Ovary (tissue), 7 donors: ENCODE measurements at regions not wholly inside any gene's neighbourhood (a gene's known extent, or its start where the extent isn't known, plus 50 kb on each side); places are given as distances from the start of the nearest gene placed in this dataset.

Experiments used
- DNase-seq, 5 donors: peaks; one replicate each; pipeline ENCODE4 v3.0.0-alpha.2; 2019 to 2020
- H3K27ac ChIP-seq, 2 donors: fragments of 200-600 bp; one replicate each; pipeline versions ENCODE4 v1.5.1 to v1.8.0; 2019 to 2022
- H3K27me3 ChIP-seq: fragments of 200-600 bp; one replicate; pipeline ENCODE4 v1.8.0; 2022
- H3K36me3 ChIP-seq: fragments of 200-600 bp; sonication (generic); one replicate; pipeline ENCODE4 v1.5.1; 2019
- H3K4me1 ChIP-seq: one replicate; pipeline ENCODE4 v1.8.1; 2013; ENCODE audit warnings: mild to moderate bottlenecking, moderate library complexity; ENCODE audit not compliant: insufficient read depth
- H3K4me3 ChIP-seq: fragments of 200-600 bp; sonication (generic); one replicate; pipeline ENCODE4 v1.5.1; 2017
- H3K9me3 ChIP-seq, 2 donors: fragments of 200-600 bp in 1 of 2; sonication (generic) in 1 of 2; one replicate each; pipeline versions ENCODE4 v1.5.1 to v1.8.1; 2013 to 2019; ENCODE audit warnings: mild to moderate bottlenecking in 1 of 2, moderate library complexity in 1 of 2
- CTCF ChIP-seq, 3 donors: fragments of 450-650 bp in 2 of 3; fragments of 200-600 bp in 1 of 3; IDR thresholded peaks; one replicate each; pipeline versions ENCODE4 v1.5.1 to v1.8.0; 2016 to 2022; ENCODE audit warnings: antibody characterized with exemption in 3 of 3, mild to moderate bottlenecking in 1 of 3
- EP300 ChIP-seq: sonication (generic); formaldehyde crosslinking; IDR thresholded peaks from one replicate; pipeline ENCODE4 v1.6.1; 2017; ENCODE audit warnings: antibody characterized with exemption
- POLR2A ChIP-seq: fragments of 450-650 bp; IDR thresholded peaks from one replicate; pipeline ENCODE4 v1.6.1; 2017; ENCODE audit warnings: antibody characterized with exemption, mild to moderate bottlenecking, moderate library complexity
- WGBS, 3 donors: extraction: QIAGEN DNeasy Blood & Tissue Kit in 1 of 3; methylation state at CpG; one replicate each; pipeline versions ENCODE4 v1.1.5 to v1.1.7; 2013 to 2017; 5-methylcytosine and 5-hydroxymethylcytosine counted together
- intact Hi-C, 4 donors: fragments of 100-400 bp; cut with DNase I; formaldehyde crosslinking; loops; one replicate each; pipeline versions ENCODE4 v1.11.0 to v1.15.1; 2022 to 2023
- donor health status: DM: no; HTN: no; CAD: no; lungs with moderate emphysema.
- donor health status: DM: no; HTN: no; CAD: no.
- donor health status: Bipolar disorder and iron deficiency.
- donor health status: DM: no; HTN: no; CAD: no.
- donor health status: DM: yes; HTN: yes; CAD: no.

GRCh38 chr10:31593124-31593523, 274.1 kb downstream of the ZEB1 start:
- Histone ChIP-seq H3K36me3 (no peaks in the 10 kb centered on the region), H3K9me3 (no peaks in the 10 kb centered on the region), H3K4me3 (no peak overlapping the region), H3K27me3 (no peaks in the 10 kb centered on the region), H3K27ac (no peak overlapping the region), H3K4me1 (no peaks in the 10 kb centered on the region)
- intact Hi-C loops: no loop called here
- TF ChIP-seq POLR2A (no peak), CTCF (IDR thresholded peaks at IDR 0.05) (no peak), EP300 (no peak)
- WGBS, 3 donors: 90 to 94% (median 92%) methylated on average over 2 of the region's 2 CpGs
- no peak for DNase-seq

GRCh38 chr10:31591569-31591968, 272.6 kb downstream of the ZEB1 start:
- H3K27me3 ChIP-seq: no peaks in the 10 kb centered on the region
- H3K27ac ChIP-seq: no peak overlapping the region
- H3K4me3 ChIP-seq: no peak overlapping the region
- DNase-seq: no peak
- intact Hi-C loops: no loop called here
- H3K4me1 ChIP-seq: no peaks in the 10 kb centered on the region
- H3K9me3 ChIP-seq: no peaks in the 10 kb centered on the region
- H3K36me3 ChIP-seq: no peaks in the 10 kb centered on the region
- no peak for TF ChIP-seq CTCF (IDR thresholded peaks at IDR 0.05)
- TF ChIP-seq EP300: no peak
- no peak for TF ChIP-seq POLR2A

- Histone ChIP-seq H3K27me3 (no peaks in the 10 kb centered on the region), H3K4me3 (no peak overlapping the region), H3K9me3 (no peaks in the 10 kb centered on the region), H3K4me1 (no peaks in the 10 kb centered on the region), H3K36me3 (no peaks in the 10 kb centered on the region), H3K27ac (no peak overlapping the region)
- intact Hi-C loops: no loop called here
- no peak for DNase-seq
- TF ChIP-seq POLR2A (no peak), CTCF (IDR thresholded peaks at IDR 0.05) (no peak), EP300 (no peak)
- WGBS, 3 donors: 76 to 83% (median 81%) methylated on average over 6 of the region's 6 CpGs
These were observed 271.2 kb downstream of the ZEB1 start for GRCh38 chr10:31590023-31590800.

- DNase-seq: no peak
- H3K27ac ChIP-seq: no peak overlapping the region
- 86 to 95% (median 90%) methylated on average over 9 of the region's 9 CpGs for WGBS, 3 donors
These were observed 268.7 kb downstream of the ZEB1 start for GRCh38 chr10:31587691-31588090.

More at GRCh38 chr10:31587691-31588090, 268.7 kb downstream of the ZEB1 start:
- intact Hi-C loops: no loop called here
- Histone ChIP-seq H3K36me3 (no peaks in the 10 kb centered on the region), H3K27me3 (no peaks in the 10 kb centered on the region), H3K4me1 (peaks cover 7% of the 10 kb centered on the region), H3K4me3 (no peak overlapping the region), H3K9me3 (no peaks in the 10 kb centered on the region)
- TF ChIP-seq EP300: no peak
- TF ChIP-seq CTCF (IDR thresholded peaks at IDR 0.05): no peak
- TF ChIP-seq POLR2A: no peak
